ENCODE measurements at regions not wholly inside any gene's neighbourhood (a gene's known extent, or its start where the extent isn't known, plus 50 kb on each side); places are given as distances from the start of the nearest gene placed in this dataset.

GRCh38 chr9:120338340-120338739 is 241.6 kb downstream of the CDK5RAP2 start:
- Mint-ChIP-seq H3K4me1 (ENCODE audit: low read depth, unreplicated experiment) (no peaks in the 10 kb centered on the region), H3K36me3 (ENCODE audit: insufficient read depth, unreplicated experiment) (no peaks in the 10 kb centered on the region), H3K27ac (ENCODE audit: unreplicated experiment) (no peak overlapping the region), H3K9me3 (ENCODE audit: unreplicated experiment) (no peaks in the 10 kb centered on the region), H3K4me3 (ENCODE audit: unreplicated experiment) (no peak overlapping the region), H3K27me3 (ENCODE audit: insufficient read depth, unreplicated experiment) (peaks cover 20% of the 10 kb centered on the region)
- intact Hi-C loops (cut with micrococcal nuclease; ENCODE audit: unreplicated experiment) = no loop called here
- H3K4me1 ChIP-seq = no peaks in the 10 kb centered on the region
- no TSS peak for BruUV-seq (replicated peaks)
- ChIA-PET POLR2A (no interaction called here), CTCF (no interaction called here)
- no peaks in the 10 kb centered on the region for H3K27me3 ChIP-seq (replicated peaks; ENCODE audit: control insufficient read depth, insufficient read depth, low read length)
- DNase-seq = no peak
- H3K36me3 ChIP-seq (ENCODE audit: control insufficient read depth, insufficient read depth, low read length) = no peaks in the 10 kb centered on the region
- H3K4me3 ChIP-seq (ENCODE audit: low read depth, low read length) = no peak overlapping the region
- no peaks in the 10 kb centered on the region for H3K9me3 ChIP-seq
- no peak for TF ChIP-seq CTCF (IDR thresholded peaks at IDR 0.05; ENCODE audit: insufficient read depth in 1 of 2, low read depth in 1 of 2, low read length in 1 of 2, severe bottlenecking in 1 of 2, unreplicated experiment in 1 of 2)

- H3K27ac Mint-ChIP-seq (ENCODE audit: unreplicated experiment) = no peak overlapping the region
- no peak overlapping the region for H3K4me3 ChIP-seq (ENCODE audit: low read depth, low read length)
- peaks cover 20% of the 10 kb centered on the region for H3K27me3 Mint-ChIP-seq (ENCODE audit: insufficient read depth, unreplicated experiment)
These were observed 242.8 kb downstream of the CDK5RAP2 start for GRCh38 chr9:120337131-120337530.

GRCh38 chr9:120336753-120337090 is 243.2 kb downstream of the CDK5RAP2 start:
- Histone ChIP-seq H3K27me3 (replicated peaks; ENCODE audit: control insufficient read depth, insufficient read depth, low read length) (no peaks in the 10 kb centered on the region), H3K4me1 (no peaks in the 10 kb centered on the region), H3K9me3 (no peaks in the 10 kb centered on the region), H3K36me3 (ENCODE audit: control insufficient read depth, insufficient read depth, low read length) (no peaks in the 10 kb centered on the region), H3K4me3 (ENCODE audit: low read depth, low read length) (no peak overlapping the region)
- Mint-ChIP-seq H3K9me3 (ENCODE audit: unreplicated experiment) (no peaks in the 10 kb centered on the region), H3K4me3 (ENCODE audit: unreplicated experiment) (no peak overlapping the region), H3K36me3 (ENCODE audit: insufficient read depth, unreplicated experiment) (no peaks in the 10 kb centered on the region), H3K4me1 (ENCODE audit: low read depth, unreplicated experiment) (no peaks in the 10 kb centered on the region), H3K27ac (ENCODE audit: unreplicated experiment) (no peak overlapping the region), H3K27me3 (ENCODE audit: insufficient read depth, unreplicated experiment) (peaks cover 20% of the 10 kb centered on the region)
- CTCF ChIA-PET = no interaction called here
- BruUV-seq (replicated peaks) = no TSS peak
- no peak for TF ChIP-seq CTCF (IDR thresholded peaks at IDR 0.05; ENCODE audit: insufficient read depth in 1 of 2, low read depth in 1 of 2, low read length in 1 of 2, severe bottlenecking in 1 of 2, unreplicated experiment in 1 of 2)
- intact Hi-C loops (cut with micrococcal nuclease; ENCODE audit: unreplicated experiment) = no loop called here
- DNase-seq = no peak
- POLR2A ChIA-PET = no interaction called here

More at GRCh38 chr9:120337131-120337530, 242.8 kb downstream of the CDK5RAP2 start:
- Mint-ChIP-seq H3K36me3 (ENCODE audit: insufficient read depth, unreplicated experiment) (no peaks in the 10 kb centered on the region), H3K9me3 (ENCODE audit: unreplicated experiment) (no peaks in the 10 kb centered on the region), H3K4me3 (ENCODE audit: unreplicated experiment) (no peak overlapping the region), H3K4me1 (ENCODE audit: low read depth, unreplicated experiment) (no peaks in the 10 kb centered on the region)
- DNase-seq = no peak
- H3K4me1 ChIP-seq = no peaks in the 10 kb centered on the region
- CTCF ChIA-PET = no interaction called here
- POLR2A ChIA-PET = no interaction called here
- H3K27me3 ChIP-seq (replicated peaks; ENCODE audit: control insufficient read depth, insufficient read depth, low read length) = no peaks in the 10 kb centered on the region
- intact Hi-C loops (cut with micrococcal nuclease; ENCODE audit: unreplicated experiment) = no loop called here
- H3K36me3 ChIP-seq (ENCODE audit: control insufficient read depth, insufficient read depth, low read length) = no peaks in the 10 kb centered on the region
- TF ChIP-seq CTCF (IDR thresholded peaks at IDR 0.05; ENCODE audit: insufficient read depth in 1 of 2, low read depth in 1 of 2, low read length in 1 of 2, severe bottlenecking in 1 of 2, unreplicated experiment in 1 of 2) = no peak
- H3K9me3 ChIP-seq = no peaks in the 10 kb centered on the region
- no TSS peak for BruUV-seq (replicated peaks)
